Neural crest cell (in vitro differentiated cells): ENCODE measurements at regions not wholly inside any gene's neighbourhood (a gene's known extent, or its start where the extent isn't known, plus 50 kb on each side); places are given as distances from the start of the nearest gene placed in this dataset.
"Not testable (repeated sequence)": the region's sequence is repeated elsewhere in the genome, so short reads cannot be mapped to it uniquely, and the experiment has no call there.

ENCODE experiments used
- DNase-seq: peaks from one replicate; pipeline ENCODE4 v3.0.0; 2021; ENCODE audit warnings: low read depth, mixed read lengths, low spot score
- H3K27ac Mint-ChIP-seq: one replicate; pipeline ENCODE4 v1.8.0; 2021; ENCODE audit warnings: mild to moderate bottlenecking, mixed read lengths; ENCODE audit not compliant: unreplicated experiment
- H3K27me3 Mint-ChIP-seq: 2 replicates; pipeline ENCODE4 v1.8.0; 2021; ENCODE audit warnings: low read depth, mild to moderate bottlenecking, mixed read lengths
- H3K36me3 Mint-ChIP-seq: 2 replicates; pipeline ENCODE4 v1.8.0; 2021; ENCODE audit warnings: low read depth, mild to moderate bottlenecking, mixed read lengths
- H3K4me1 Mint-ChIP-seq: 2 replicates; pipeline ENCODE4 v1.8.0; 2021; ENCODE audit warnings: mixed read lengths
- H3K4me3 Mint-ChIP-seq: one replicate; pipeline ENCODE4 v1.8.0; 2021; ENCODE audit warnings: mild to moderate bottlenecking, mixed read lengths
- H3K9me3 Mint-ChIP-seq: 2 replicates; pipeline ENCODE4 v1.8.0; 2021; ENCODE audit warnings: mixed read lengths
- CTCF ChIP-seq: fragments of 200-600 bp; sonication (generic); conservative IDR thresholded peaks from 2 replicates; pipeline ENCODE4 v1.5.0; 2021; ENCODE audit warnings: antibody characterized with exemption, mild to moderate bottlenecking

DNA sequence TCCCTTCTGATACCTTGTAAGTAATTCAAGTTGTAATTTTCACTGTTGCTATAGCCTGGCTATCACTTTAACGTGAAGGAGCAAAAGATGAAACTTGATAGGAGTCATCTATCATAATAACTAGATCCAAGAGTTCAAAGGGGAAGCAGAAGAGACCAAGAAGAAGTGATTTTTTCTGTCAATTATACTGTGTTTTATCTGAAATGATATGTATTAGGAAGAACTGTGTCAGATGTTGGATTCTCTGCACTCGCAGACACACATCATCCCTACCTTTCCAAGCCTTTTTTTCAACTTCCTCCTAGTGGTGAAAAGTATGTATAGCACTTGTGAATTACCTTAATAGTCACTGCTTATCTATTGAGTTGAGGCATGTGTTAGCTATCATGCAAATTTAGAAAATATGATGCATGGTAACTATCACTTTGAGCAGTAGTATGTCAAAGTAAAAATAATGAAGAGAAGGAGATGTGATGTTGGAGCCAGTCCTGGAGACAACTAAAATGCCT, 864.2 kb downstream of the PRIM2 start:
- H3K36me3 Mint-ChIP-seq, H3K27ac Mint-ChIP-seq, H3K4me1 Mint-ChIP-seq, H3K27me3 Mint-ChIP-seq, H3K4me3 Mint-ChIP-seq, DNase-seq: not testable (repeated sequence)
- TF ChIP-seq CTCF = peak; percentile 22
- H3K9me3 Mint-ChIP-seq = peaks cover 15% of the 10 kb centered on the region

DNA sequence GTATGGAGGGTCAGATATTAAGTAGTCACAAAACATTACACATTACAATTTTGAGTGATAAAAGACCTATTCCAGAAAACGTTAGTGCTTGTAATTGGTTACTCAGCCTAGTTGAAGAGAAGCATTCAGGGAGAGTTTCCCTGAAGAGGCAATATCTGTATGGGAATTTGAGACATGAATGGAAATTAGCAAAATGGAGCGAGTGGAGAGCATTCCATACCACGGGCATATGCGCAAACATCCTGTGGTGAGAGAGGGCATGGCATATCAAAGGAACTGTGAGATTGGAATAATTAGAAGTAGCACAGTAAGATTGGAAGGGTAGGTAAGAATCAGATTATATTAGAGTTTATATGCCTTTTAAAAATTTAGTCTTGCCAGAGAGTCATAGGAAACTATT, 867.9 kb downstream of the PRIM2 start:
- not testable (repeated sequence) for H3K27me3 Mint-ChIP-seq, DNase-seq, H3K36me3 Mint-ChIP-seq, H3K4me1 Mint-ChIP-seq, H3K27ac Mint-ChIP-seq, H3K4me3 Mint-ChIP-seq, H3K9me3 Mint-ChIP-seq

DNA sequence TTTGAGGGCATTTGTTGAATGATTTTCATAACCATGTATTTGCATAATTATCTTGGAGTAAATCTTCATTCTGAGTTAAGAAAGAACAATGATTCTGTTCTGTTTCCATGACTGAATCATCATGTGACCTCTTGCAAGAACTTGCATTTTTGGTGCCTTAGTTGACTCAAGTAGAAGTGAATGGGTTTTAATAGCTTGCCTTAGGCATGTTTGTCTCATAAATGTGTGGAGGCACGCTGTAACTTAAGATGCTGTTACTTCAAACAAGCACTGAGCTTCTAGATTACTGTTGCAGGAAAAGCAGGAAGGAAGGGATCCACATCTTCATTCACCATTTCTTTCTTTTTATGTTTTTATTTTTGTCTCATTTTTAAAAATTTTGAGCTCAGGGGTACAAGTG, 875.8 kb downstream of the PRIM2 start:
- DNase-seq, H3K9me3 Mint-ChIP-seq, H3K36me3 Mint-ChIP-seq, H3K27me3 Mint-ChIP-seq, H3K4me3 Mint-ChIP-seq, H3K27ac Mint-ChIP-seq, H3K4me1 Mint-ChIP-seq: not testable (repeated sequence)

DNA sequence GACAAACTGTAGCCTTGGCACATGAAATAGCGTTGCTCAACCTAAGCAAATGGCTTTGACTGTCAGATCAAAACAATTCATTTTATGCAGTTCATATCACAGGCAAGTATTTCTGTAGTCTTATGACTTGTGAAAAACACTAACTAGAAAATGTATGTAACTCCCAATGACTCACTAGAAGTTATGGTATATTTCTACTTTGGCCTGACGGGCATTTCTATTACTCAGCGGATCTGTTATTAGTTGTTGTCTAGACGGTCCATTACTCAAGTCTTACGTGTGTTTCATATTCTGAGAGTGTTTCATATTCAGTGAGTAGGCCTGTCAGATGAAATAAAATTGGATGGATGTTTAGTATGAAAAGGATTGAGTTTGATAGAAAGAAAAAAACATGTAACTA, 880.9 kb downstream of the PRIM2 start:
- no peak for DNase-seq

DNA sequence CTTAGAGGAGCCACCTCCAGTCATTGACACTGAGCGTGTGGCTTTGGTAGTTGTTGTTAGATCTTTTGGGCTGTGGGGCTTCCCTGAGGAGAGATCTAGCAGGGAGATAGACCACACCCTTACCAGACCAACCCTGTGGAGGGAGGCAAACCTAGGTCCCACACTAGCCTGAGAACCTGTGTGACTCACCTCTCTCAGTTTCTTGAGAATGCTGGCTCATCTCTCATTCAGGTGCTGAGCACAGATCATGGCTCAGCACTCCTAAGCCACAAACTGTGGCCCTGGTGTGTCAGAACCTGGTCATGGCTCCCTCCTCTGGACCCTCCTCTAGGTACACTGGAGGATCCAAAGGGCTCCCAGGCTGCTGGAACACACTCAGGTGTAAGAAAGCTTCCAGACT, 919.7 kb downstream of the PRIM2 start:
- not testable (repeated sequence) for H3K27ac Mint-ChIP-seq, H3K27me3 Mint-ChIP-seq, DNase-seq, H3K4me3 Mint-ChIP-seq, H3K4me1 Mint-ChIP-seq
- peaks cover 20% of the 10 kb centered on the region for H3K9me3 Mint-ChIP-seq
- peaks cover 10% of the 10 kb centered on the region for H3K36me3 Mint-ChIP-seq

More for the DNA sequence above, 880.9 kb downstream of the PRIM2 start:
- H3K9me3 Mint-ChIP-seq = peaks cover 10% of the 10 kb centered on the region
- H3K27me3 Mint-ChIP-seq = no peaks in the 10 kb centered on the region
- no peaks in the 10 kb centered on the region for H3K4me1 Mint-ChIP-seq
- TF ChIP-seq CTCF = no peak
- H3K36me3 Mint-ChIP-seq = no peaks in the 10 kb centered on the region
- no peak overlapping the region for H3K4me3 Mint-ChIP-seq
- H3K27ac Mint-ChIP-seq = no peak overlapping the region

DNA sequence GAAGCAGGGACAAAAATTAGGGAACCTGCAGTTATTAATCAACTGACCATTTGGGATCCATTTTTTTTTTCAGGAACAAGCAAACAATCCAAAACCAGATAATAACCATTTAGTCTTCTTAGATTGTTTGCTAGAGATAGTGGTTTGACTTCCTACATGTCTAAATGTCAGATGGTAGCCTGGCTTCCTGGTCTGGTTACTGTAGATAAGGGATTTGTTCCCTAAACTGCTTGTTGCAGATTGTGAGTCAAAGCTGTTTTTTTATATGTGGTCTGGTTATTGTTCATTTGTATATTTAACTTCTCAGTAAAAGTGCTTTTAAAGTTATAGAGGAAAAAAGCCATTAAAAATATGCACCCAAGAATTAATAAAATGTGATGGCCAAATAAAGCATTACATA, 921.0 kb downstream of the PRIM2 start:
- H3K27me3 Mint-ChIP-seq = not testable (repeated sequence)
- peaks cover 18% of the 10 kb centered on the region for H3K9me3 Mint-ChIP-seq

DNA sequence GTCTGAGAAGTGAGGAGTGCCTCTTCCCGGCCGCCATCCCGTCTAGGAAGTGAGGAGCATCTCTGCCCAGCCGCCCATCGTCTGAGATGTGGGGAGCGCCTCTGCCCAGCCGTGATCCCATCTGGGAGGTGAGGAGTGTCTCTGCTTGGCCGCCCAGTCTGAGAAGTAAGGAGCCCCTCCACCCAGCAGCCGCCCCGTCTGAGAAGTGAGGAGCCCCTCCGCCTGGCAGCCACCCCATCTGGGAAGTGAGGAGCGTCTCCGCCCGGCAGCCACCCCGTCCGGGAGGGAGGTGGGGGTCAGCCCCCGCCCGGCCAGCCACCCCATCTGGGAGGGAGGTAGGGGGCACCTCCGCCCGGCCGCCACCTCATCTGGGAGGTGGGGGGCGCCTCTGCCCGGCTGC, 940.2 kb downstream of the PRIM2 start:
- H3K27ac Mint-ChIP-seq, H3K9me3 Mint-ChIP-seq, H3K4me3 Mint-ChIP-seq, H3K4me1 Mint-ChIP-seq, H3K27me3 Mint-ChIP-seq, H3K36me3 Mint-ChIP-seq, DNase-seq: not testable (repeated sequence)

More for the DNA sequence above, 921.0 kb downstream of the PRIM2 start:
- not testable (repeated sequence) for H3K4me1 Mint-ChIP-seq, H3K4me3 Mint-ChIP-seq, H3K27ac Mint-ChIP-seq, DNase-seq, H3K36me3 Mint-ChIP-seq

- Mint-ChIP-seq H3K27me3 (no peaks in the 10 kb centered on the region), H3K27ac (no peak overlapping the region), H3K4me1 (no peaks in the 10 kb centered on the region), H3K36me3 (peaks cover 7% of the 10 kb centered on the region), H3K4me3 (no peak overlapping the region), H3K9me3 (peaks cover 20% of the 10 kb centered on the region)
- DNase-seq = no peak
- TF ChIP-seq CTCF = no peak
Measured at GRCh38 chr6:58290177-58290576, 972.7 kb downstream of the PRIM2 start.

- H3K9me3 Mint-ChIP-seq = peaks cover 14% of the 10 kb centered on the region
- not testable (repeated sequence) for H3K4me3 Mint-ChIP-seq, DNase-seq, H3K36me3 Mint-ChIP-seq, H3K27ac Mint-ChIP-seq, H3K4me1 Mint-ChIP-seq, H3K27me3 Mint-ChIP-seq
Measured at GRCh38 chr6:58291319-58291718, 973.9 kb downstream of the PRIM2 start.

DNA sequence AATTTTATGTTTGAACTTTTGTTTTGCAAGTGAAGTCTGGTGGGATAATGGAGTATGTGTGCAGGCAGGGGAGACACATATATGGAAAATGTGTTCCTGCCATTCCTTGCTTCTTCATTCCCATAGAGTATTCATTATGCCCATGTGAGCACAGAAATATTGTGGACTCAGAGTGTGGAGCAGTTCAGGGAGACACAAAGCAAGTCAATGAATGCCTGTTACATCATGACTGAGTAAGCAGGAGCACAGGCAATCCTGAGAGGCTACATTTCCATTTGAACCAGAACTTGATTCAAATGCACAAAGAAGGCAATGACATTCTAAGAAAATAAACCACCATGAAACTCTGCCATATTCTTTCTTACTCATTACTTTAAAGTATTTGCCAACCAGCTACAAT, 990.5 kb downstream of the PRIM2 start:
- DNase-seq, H3K9me3 Mint-ChIP-seq, H3K4me1 Mint-ChIP-seq, H3K27ac Mint-ChIP-seq, H3K4me3 Mint-ChIP-seq, H3K36me3 Mint-ChIP-seq, H3K27me3 Mint-ChIP-seq: not testable (repeated sequence)

DNA sequence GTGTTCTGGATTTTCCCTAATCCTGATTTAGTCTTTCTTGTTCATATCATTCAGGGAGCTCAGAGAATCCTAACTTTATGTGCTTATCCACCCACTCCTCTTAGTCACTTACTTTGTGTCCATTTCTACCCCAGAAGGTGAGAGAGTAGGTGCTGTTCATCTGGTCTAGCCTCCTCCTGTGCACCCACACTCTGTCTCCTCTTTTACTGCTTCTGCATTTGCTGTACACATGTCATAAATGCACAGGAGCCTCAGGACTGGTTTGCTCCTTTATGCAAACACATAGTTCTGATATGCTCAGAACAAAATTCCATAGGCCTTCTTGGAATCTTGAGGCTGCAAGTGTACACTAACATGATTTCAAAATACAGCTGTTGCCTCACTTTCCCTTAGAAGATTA, 1014.7 kb downstream of the PRIM2 start:
- not testable (repeated sequence) for H3K4me3 Mint-ChIP-seq, DNase-seq, H3K27ac Mint-ChIP-seq, H3K27me3 Mint-ChIP-seq, H3K4me1 Mint-ChIP-seq, H3K36me3 Mint-ChIP-seq
- H3K9me3 Mint-ChIP-seq = peaks cover 19% of the 10 kb centered on the region
